HG02884 (cell line): ENCODE measurements at regions not wholly inside any gene's neighbourhood (a gene's known extent, or its start where the extent isn't known, plus 50 kb on each side); places are given as distances from the start of the nearest gene placed in this dataset.

Experiments used
- ATAC-seq: cut with Tn5 transposase; IDR thresholded peaks from one replicate; pipeline ENCODE4 v1.9.1; 2021; ENCODE audit warnings: mild to moderate bottlenecking, moderate library complexity; ENCODE audit not compliant: unreplicated experiment

DNA sequence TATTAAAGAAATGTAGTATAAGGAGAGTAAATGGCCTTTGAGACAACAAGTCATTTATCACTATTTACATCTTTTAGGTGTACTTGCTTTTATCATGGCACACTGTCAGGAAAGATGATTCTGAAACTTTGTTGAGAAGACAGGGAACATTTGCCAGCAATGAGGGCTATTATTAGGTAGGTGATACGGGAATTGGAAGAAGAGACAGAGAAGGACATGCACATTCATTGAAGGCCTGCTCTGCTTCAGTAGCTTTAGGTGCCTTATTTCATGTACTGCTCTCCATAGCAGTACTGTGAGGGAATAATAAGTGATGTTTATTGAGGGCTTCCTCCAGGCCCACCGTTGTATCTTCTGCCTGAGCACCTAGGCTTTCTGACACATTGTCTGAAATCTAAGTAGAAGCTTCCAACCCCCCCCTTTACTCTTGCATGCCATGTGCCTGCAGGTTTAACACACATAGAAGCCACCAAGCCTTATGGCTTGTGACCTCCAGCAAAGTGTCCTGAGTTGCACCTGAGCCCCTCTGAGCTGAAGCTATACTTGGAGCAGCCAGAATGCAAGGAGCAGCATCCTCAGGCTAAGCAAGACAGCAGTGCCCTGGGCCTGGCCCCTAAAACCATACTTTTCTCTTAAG is 275.2 kb upstream of the VLDLR start:
- ATAC-seq, result no peak

GRCh38 chr9:2351324-2351723 is 270.3 kb upstream of the VLDLR start:
- ATAC-seq, result no peak

- no peak for ATAC-seq
Observed at GRCh38 chr9:2354216-2354615, 267.4 kb upstream of the VLDLR start.

DNA sequence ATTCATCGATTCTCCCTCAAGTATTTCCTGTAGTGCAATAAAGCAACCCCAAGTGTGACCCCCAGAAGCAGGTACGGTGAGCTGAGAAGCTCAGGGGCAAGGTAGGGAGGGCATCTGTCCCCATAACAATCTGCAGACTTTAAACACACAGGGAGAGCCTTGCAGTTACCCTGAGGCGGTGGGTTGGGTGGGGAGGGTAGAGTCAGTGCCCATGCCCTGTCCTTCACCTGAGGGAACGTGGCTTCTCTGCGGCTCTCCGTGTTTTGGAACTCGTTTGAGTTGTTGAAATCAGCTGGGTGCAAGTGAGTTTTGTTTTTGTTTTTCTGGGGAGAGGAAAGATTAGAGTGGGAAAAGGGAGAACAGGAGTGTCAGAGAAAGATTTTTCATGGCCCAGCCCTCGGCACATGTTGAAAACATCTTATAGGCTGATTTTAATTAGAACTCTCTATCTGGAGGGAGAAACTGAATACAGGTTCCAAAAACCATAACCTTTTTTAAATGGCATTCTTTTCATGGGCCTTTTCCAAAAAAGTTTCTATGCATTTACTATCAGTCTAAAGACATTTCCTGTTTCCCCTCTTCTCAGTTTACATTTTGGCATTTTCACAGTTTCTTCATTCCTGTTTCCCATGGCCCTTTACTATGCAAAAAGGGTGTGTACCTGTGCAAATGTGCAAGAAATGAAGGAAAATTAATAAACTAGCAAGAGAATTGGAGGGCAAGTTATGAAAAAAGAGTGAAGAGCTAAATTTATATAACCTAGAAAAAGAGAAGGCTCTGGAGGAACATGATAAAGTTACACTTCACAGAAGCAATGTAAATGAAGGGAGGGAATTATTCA is 266.5 kb upstream of the VLDLR start:
- ATAC-seq, result no peak

GRCh38 chr9:2355697-2355983 is 265.9 kb upstream of the VLDLR start:
- no peak for ATAC-seq

DNA sequence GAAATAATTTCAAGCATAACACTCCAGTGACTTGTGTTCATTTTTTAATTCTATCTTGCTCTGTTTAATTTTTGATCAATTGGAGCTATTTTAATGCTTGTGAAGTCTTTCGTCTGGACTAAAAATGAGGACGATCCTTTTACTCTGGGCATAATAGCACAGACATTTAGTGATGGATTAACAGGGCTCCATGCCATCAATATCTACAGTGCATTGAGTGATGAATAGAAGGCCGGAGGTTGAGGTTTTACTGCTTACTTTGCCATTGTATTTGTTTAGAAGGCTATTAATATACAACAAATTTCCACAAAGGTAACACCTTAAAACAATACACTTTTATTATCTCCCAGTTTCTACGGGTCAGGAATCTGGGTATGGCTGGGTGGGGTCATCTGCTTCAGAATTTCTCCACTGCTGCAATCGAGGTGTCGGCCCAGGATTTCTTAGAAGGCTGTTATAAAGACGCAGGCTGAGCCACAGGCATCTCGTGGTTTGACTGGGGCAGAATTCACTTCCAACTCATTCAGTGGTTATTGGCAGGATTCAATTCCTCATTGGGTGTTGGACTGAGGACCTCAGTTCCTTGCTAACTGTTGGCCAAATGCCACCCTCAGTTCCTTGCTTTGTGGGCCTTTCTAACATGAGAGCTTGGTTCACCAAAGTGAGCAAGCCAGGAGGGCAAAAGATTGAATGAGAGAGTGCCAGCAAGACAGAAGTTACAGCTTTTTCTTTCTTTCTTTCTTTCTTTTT is 265.4 kb upstream of the VLDLR start:
- no peak for ATAC-seq

DNA sequence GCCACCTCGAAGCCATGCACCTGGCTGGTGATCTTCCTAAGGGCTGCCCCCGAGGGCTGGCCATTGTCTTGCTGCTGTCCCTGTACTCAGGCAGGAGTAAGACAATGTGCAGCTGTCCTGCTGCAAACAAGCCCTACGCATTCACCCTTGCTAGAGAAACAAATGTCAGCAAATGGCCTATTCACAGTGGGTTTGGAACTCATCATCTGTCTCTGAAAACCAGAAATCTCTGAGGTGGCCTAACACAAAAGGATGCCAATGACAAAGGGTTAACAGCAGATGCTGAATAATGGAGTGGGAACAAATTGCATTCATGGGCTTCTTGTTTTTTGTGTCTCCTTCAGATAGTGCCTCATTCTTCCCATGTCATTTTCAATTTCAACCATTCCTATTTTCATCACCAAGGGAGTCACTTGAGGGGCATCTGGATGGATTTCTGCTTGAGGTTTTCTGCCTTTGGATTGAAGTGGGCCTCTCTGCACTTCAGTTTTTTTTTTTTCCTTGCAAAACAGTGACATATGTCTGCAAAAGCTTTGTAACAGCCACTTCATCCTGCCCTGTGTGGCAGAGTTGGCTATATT is 261.6 kb upstream of the VLDLR start:
- ATAC-seq, result no peak

- ATAC-seq, result no peak
Observed at GRCh38 chr9:2362150-2362549, 259.4 kb upstream of the VLDLR start.

DNA sequence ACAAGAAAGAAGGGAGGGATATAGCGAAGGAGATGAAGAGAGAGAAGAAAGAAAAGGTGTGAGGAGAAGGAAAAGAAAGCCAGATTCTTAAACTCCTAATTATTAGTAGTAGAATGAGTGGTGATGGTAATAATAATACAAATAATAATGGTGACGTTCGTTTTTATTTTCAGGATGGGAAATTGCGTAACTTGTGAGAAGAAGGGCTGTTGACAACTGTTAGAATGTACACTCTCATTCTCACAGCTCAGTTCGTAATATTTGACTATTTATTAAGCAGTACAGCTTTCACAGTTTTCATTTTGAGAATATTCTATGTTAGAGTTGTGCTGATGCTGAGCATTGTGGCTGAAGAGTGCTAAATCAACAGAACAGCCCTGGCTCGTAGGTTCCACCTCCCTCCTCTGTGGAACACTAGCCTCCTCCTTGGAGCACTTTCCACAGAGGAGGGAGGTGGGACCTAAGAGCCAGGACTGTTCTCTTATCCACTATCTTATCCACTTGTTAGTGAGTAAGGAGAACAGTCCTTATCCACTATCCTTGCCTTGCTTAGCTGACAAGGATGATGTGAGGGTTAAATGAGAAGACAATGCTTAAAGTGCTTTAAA is 258.3 kb upstream of the VLDLR start:
- ATAC-seq, result no peak

DNA sequence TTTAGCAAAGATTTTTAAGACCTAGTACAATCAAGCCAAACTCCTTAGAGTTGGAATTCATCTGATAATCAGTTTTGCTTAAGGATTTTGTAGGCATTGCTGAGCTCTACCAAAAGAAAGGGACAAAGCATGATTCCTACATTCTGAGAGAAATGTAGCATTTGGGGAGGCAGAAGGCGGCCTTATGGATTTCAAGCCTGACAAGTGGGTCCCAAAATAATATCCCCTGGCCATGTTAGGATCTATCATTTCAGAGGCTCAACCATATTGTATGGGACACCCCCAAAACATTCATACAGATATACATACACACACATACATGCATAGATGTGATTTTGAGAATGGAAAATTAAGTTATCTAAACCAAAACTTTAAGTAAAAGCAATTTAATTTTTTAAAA is 257.8 kb upstream of the VLDLR start:
- ATAC-seq, result no peak

GRCh38 chr9:2367970-2368369 is 253.6 kb upstream of the VLDLR start:
- no peak for ATAC-seq

DNA sequence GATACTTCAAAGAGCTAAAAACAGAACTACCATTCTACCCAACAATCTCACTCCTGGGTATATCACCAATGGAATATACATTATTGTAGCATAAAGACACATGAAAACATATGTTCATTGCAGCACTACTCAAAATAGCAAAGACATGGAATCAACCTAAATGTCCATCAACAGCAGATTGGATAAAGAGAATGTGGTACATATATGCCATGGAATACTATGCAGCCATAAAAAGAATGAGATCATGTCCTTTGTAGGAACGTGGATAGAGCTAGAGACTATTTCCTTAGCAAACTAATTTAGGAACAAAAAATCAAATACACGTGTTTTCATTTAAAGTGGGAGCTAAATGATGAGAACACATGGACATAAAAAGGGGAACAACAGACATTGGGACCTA is 247.9 kb upstream of the VLDLR start:
- ATAC-seq, result no peak

DNA sequence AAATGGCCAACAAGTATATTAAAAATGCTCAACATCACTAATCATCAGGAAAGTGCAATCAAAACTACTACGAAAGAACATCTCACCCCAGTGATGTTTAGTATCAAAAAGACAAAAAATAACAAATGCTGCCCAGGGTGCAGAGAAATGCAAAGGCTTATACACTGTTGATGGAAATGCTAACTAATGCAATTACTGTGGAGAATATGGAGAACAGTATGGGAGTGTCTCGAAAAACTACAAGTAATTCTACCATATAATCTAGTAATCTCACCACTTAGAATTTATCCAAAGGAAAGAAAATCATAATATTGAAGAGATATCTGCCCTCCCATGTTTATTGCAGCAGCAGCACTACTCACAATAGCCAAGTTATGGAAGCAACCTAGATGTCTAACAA is 246.5 kb upstream of the VLDLR start:
- no peak for ATAC-seq

DNA sequence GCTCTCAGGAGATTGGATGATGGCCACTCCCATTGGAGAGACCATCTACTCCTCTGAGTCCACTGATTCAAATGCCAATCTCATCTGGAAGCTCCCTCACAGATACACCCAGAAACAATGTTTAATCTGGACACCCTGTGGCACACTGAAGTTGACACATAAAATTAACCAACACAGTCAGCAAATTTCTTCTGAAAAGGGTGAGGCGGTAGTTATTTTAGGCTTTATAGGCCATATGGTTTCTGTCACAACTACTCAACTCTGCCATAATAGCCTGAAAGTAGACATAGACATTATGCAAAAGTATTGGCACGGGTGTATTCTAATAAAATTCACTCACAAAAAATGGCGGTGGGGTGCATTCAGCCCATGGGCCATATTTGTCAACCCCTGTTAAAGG is 244.5 kb upstream of the VLDLR start:
- no peak for ATAC-seq

DNA sequence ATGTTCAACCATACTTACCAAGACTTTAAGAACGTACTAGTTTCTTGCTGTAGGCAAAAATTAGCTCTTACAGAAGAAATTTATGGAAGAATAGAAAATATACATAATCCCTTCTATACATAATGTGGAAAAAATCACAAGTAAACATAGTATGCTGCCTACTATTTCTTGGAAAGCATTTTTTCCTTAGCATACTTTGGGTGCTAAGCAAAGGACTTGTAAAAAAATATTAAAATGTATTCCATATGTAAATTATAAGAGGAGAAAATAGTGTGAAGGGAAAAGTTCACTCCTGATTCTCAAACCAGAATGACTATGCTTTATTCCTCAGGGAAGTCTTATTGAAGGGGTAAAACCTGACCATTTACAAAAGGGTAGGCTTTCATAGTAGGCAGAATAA is 243.8 kb upstream of the VLDLR start:
- ATAC-seq, result no peak

DNA sequence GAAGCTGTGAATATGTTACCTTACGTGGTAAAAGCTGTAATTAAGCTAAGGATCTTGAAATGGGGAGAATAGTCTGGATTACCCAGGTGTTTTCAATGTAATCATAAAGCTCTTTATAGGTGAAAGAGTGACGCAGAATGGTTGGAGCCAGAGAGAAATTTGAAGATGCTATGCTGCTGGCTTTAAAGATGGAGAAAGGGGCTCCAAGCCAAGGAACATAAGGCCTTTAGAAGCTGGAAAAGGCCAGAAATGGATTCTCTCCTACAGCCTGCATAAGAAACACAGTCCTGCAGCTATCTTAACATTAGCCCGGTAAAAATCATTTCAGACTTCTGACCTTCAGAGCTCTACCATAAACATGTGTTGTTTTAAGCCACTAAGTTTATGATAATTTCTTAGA is 243.3 kb upstream of the VLDLR start:
- no peak for ATAC-seq

GRCh38 chr9:2378816-2379215 is 242.8 kb upstream of the VLDLR start:
- no peak for ATAC-seq

- no peak for ATAC-seq
Observed at GRCh38 chr9:2384741-2385140, 236.8 kb upstream of the VLDLR start.

DNA sequence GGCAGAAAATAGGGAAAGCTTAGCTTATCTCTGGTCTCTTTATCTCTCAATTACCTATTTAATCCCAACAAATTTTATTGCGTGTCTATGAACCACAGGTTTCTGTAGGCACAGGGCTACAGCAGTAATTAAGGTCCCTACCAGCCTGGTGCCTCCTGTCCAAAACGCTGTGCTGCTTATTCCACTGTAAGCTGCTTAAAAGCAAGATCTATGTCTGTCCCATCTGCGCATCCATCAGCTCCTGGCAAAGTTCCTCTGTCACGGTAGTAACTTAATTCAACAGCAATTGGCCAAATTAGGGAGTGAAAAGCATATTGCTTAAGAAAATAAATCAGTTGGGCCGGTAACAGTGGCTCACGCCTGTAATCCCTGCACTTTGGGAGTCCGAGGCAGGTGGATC is 235.8 kb upstream of the VLDLR start:
- ATAC-seq, result no peak

DNA sequence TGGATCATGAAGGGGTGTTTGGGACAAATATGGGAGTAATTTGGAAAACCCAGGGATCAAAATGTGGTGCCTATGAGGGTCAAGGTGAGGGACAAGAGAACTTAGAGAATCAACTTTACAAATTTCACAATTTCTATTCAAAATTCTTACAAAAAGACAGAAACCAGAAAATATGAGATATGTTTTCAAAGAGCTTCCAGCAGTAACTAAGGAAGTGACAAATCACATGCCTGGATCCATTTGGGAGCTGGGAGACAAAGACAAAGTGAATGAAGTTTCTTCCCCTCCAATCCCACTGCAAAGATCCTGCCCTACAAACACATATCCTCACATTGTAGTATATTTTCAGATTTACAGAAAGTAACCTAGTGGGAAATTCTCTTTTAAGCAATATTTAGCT is 235.0 kb upstream of the VLDLR start:
- ATAC-seq, result no peak

GRCh38 chr9:2387166-2387565 is 234.4 kb upstream of the VLDLR start:
- no peak for ATAC-seq
